ENCODE measurements at regions not wholly inside any gene's neighbourhood (a gene's known extent, or its start where the extent isn't known, plus 50 kb on each side); places are given as distances from the start of the nearest gene placed in this dataset.

GRCh38 chr10:94200146-94200837, 162.4 kb downstream of the NOC3L start:
- CTCF ChIA-PET (ENCODE audit: partially characterized antibody): no interaction called here
- Histone ChIP-seq H3K79me1 (ENCODE audit: low read depth, low read length) (no peaks in the 10 kb centered on the region), H3K9me3 (ENCODE audit: insufficient read depth in 2 of 2, low read depth in 1 of 2, low read length in 1 of 2) (no peaks in the 10 kb centered on the region), H3K14ac (ENCODE audit: insufficient read length) (no peak overlapping the region), H3K18ac (ENCODE audit: extremely low read depth, low read length) (no peak overlapping the region), H3K56ac (replicated peaks; ENCODE audit: insufficient read length, low read depth, low read length) (no peak overlapping the region), H2BK20ac (ENCODE audit: low read length) (no peak overlapping the region), H3K23me2 (ENCODE audit: low read depth, low read length) (no peaks in the 10 kb centered on the region), H3K27ac (ENCODE audit: low read depth, low read length) (no peak overlapping the region), H2BK15ac (ENCODE audit: low read length) (no peak overlapping the region), H3K4me3 (ENCODE audit: extremely low read depth in 1 of 4, insufficient read depth in 2 of 4, low read depth in 3 of 4, low read length in 4 of 4) (no peak overlapping the region), H4K20me1 (replicated peaks in 1 of 2; ENCODE audit: control insufficient read depth in 1 of 2, insufficient read depth in 2 of 2, low read length in 2 of 2) (no peaks in the 10 kb centered on the region), H2BK120ac (replicated peaks; ENCODE audit: low read depth, low read length) (no peak overlapping the region), H3K4ac (replicated peaks; ENCODE audit: insufficient read length, low read depth, low read length) (no peak overlapping the region), H3K4me2 (ENCODE audit: insufficient read depth in 1 of 2, low read depth in 2 of 2, low read length in 2 of 2) (no peak overlapping the region), H3K79me2 (ENCODE audit: control insufficient read depth in 1 of 2, insufficient read depth in 2 of 2, low read length in 2 of 2) (no peaks in the 10 kb centered on the region), H3K27me3 (replicated peaks in 1 of 4; ENCODE audit: control insufficient read depth in 3 of 4, extremely low read depth in 1 of 4, insufficient read depth in 3 of 4, low read length in 3 of 4) (no peaks in the 10 kb centered on the region), H2BK5ac (ENCODE audit: low read depth, low read length) (no peak overlapping the region), H4K8ac (ENCODE audit: extremely low read depth, insufficient read depth, low read length) (no peak overlapping the region), H2AFZ (ENCODE audit: low read length) (no peak overlapping the region), H4K91ac (replicated peaks; ENCODE audit: insufficient read length, low read length) (no peak overlapping the region), H2BK12ac (ENCODE audit: low read depth, low read length) (no peak overlapping the region), H3K23ac (ENCODE audit: insufficient read length) (no peak overlapping the region), H4K5ac (ENCODE audit: insufficient read length, low read depth, low read length) (no peak overlapping the region), H2AK5ac (ENCODE audit: low read depth, low read length) (no peak overlapping the region), H3K4me1 (replicated peaks in 1 of 4; ENCODE audit: control insufficient read depth in 3 of 4, insufficient read depth in 4 of 4, low read length in 3 of 4) (no peaks in the 10 kb centered on the region), H3K36me3 (ENCODE audit: control insufficient read depth in 2 of 4, insufficient read depth in 4 of 4, low read length in 3 of 4) (no peaks in the 10 kb centered on the region), H3K9ac (replicated peaks in 1 of 4; ENCODE audit: extremely low read depth in 1 of 4, low read depth in 3 of 4, low read length in 3 of 4) (no peak overlapping the region)
- DNase-seq (ENCODE audit: low read depth in 1 of 2, low spot score in 2 of 2) (no peak), FAIRE-seq (no peak)
- WGBS, 2 experiments (ENCODE audit: extremely low coverage in 1 of 2, insufficient coverage in 1 of 2, insufficient read length in 1 of 2, insufficient replicate concordance in 2 of 2, low coverage in 1 of 2, low lambda C conversion rate in 2 of 2, missing lambda C conversion rate in 1 of 2): 82% methylated on average over 2 of the region's 2 CpGs; no CpG with 5 or more reads in 1 of the 2 experiments
- POLR2A ChIA-PET (ENCODE audit: partially characterized antibody): interaction anchor here (0.7 kb wide), 1 partner anchor 254 kb away, joined by 3 read pairs; no protein-coding TSS in a partner anchor
- TF ChIP-seq TAF1 (IDR thresholded peaks at IDR 0.05; ENCODE audit: low read depth, low read length): no peak
- no peak for TF ChIP-seq SIX5 (IDR thresholded peaks at IDR 0.05; ENCODE audit: low read depth, low read length)
- no peak for TF ChIP-seq CEBPB (IDR thresholded peaks at IDR 0.05; ENCODE audit: low read depth, low read length)

Data from H1 (cell line).